GM11168 (cell line): ENCODE measurements at regions not wholly inside any gene's neighbourhood (a gene's known extent, or its start where the extent isn't known, plus 50 kb on each side); places are given as distances from the start of the nearest gene placed in this dataset.

ENCODE experiments used
- in situ Hi-C: fragments of 300-500 bp; cut with MboI; formaldehyde crosslinking; loops from one replicate; pipeline ENCODE4 v1.12.0; 2022; ENCODE audit warnings: low sequenced_read_pairs; ENCODE audit not compliant: unreplicated experiment

GRCh38 chr4:13261486-13262257 lies 222.5 kb downstream of the RAB28 start:
- in situ Hi-C loops = no loop called here

DNA sequence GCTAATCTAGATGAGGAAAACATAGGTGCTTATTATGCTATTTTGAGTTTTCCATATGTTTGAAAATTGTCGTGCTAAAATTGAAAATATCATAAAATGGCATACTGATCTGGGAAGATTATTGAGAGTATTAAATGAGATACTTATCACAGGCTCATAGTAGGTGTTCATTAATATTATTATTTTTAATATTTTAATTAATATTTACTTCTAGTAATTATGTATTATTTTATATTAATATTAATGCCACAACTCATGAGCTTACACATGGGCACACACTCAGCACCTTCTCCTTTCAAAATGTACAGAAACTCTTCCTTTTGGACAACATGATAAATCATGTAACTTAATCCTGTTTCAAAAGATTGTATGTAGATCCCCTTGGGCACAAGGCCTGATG lies 223.6 kb downstream of the RAB28 start:
- in situ Hi-C loops = no loop called here

DNA sequence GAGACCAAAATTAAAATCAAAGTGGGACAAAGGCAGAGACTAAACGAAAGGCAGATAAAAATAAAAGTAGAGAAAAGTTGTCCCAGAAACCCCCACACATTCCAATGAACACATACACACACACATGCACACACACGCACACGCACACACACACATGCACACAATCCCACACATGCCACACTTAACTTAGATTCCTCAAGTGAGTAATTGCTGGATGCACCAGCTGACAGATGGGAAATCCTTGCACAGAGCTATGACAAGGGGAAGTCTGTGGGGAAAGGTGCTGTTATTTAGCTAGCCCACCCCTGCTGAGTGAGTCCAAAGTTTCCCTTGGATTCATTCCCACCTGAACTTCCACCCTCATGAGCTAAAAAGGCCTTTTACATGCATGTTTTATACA lies 233.9 kb downstream of the RAB28 start:
- in situ Hi-C loops = no loop called here

GRCh38 chr4:13248621-13249298 lies 235.4 kb downstream of the RAB28 start:
- in situ Hi-C loops = no loop called here

GRCh38 chr4:13246107-13246506 lies 238.0 kb downstream of the RAB28 start:
- in situ Hi-C loops = no loop called here

DNA sequence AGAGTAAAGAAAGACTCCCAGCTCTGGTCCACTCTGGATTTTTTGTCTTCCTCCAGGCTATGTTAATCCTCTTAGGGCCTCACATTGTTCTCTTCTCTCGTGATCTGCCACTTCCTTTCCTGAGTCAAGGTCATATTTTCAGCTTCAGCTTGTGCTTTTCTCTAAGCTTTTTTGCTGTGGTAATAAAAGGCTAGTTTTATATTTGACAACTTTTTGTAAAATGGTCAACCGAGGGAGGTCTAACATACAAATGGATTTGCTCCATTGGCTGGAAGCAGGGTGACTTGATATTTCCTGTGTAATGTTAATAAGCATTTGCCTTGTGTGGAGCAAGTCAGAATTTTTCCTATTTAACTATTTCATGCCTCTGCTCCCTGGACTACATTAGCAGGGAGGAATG lies 239.7 kb downstream of the RAB28 start:
- in situ Hi-C loops = no loop called here

DNA sequence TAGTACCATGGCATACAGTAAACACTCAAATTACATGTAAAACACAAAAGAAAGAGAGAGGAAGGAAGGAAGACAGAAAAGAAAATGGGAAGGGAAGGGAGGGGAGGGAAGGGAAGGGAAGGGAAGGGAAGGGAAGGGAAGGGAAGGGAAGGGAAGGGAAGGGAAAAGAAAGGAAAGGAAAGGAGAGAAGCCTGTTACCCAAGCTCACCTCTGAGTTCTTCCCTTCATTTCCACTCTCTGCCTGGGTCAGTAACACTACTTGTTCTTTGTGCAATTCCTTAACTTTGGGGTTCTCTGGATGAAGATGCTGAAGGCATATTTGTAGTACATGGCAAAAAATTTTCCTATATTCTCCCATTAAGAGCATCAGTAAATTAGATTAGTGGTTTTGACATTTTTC lies 241.0 kb downstream of the RAB28 start:
- in situ Hi-C loops = no loop called here

DNA sequence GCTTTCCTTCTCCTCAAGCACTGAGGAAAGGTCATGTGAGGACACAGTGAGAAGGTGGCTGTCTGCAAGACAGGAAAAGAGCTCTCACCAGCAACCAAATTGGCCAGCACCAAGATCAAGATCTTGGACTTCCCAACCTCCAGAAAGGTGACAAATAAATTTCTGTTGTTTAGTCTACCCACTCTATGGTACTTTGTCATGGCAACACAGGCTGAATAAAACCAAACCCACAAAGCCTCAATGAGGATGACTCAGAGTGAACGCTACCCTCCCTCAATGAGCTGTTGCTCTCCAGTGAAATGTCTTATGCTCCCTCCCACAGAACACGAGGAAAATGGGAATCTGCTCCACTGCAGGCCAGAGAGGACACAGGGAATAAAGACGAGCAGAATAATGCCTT lies 244.1 kb downstream of the RAB28 start:
- in situ Hi-C loops = no loop called here

GRCh38 chr4:13238936-13239335 lies 245.2 kb downstream of the RAB28 start:
- in situ Hi-C loops = no loop called here

DNA sequence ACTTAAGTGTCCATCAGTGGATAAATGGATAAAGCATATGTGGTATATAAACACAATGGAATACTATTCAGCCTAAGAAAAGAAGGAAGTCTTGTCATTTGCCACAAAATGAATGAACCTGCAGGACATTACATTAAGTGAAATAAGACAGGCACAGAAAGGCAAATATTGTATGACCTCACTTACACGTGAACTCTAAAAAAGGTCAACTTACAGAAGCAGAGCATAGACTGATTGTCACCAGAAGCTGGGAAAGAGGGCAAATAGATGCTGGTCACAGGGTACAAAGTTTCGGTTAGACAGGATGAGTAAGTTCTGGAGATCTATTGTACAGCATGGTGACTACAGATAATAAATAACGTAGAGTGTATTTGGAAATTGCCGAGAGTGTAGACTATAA lies 247.7 kb downstream of the RAB28 start:
- in situ Hi-C loops = no loop called here

DNA sequence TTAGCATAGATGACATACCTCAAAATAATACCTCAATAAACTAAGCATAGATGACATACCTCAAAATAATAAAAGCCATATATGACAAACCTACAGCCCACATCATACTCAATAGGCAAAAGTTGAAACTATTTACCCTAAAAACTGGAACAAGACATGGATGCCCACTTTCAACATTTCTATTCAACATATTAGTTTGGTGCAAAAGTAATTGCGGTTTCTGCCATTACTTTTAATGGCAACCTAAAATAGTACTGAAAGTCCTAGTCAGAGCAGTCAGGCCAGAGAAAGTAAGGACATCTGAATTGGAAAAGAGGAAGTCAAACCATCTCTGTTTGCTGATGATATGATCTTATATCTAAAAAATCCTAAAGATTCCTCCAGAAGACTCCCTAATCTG lies 250.4 kb downstream of the RAB28 start:
- in situ Hi-C loops = no loop called here

DNA sequence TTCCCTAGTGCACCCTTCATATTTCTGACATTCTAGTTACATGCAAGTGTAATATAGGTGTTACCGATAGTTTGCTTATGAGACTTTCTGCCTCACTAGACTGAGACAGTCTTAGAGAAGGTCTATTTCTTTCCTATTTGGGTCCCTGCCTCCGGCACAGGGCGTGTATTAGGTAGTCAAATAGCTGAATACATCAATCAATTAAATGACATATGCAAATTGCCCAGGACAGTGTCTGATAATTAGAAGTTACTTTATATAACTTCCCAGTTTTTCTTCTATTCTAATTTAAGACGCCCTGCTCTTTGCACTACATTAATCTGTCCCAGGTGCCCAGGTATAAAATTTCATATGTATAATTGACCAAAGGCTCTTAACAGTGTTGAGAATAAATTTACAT lies 264.2 kb downstream of the RAB28 start:
- in situ Hi-C loops = no loop called here

DNA sequence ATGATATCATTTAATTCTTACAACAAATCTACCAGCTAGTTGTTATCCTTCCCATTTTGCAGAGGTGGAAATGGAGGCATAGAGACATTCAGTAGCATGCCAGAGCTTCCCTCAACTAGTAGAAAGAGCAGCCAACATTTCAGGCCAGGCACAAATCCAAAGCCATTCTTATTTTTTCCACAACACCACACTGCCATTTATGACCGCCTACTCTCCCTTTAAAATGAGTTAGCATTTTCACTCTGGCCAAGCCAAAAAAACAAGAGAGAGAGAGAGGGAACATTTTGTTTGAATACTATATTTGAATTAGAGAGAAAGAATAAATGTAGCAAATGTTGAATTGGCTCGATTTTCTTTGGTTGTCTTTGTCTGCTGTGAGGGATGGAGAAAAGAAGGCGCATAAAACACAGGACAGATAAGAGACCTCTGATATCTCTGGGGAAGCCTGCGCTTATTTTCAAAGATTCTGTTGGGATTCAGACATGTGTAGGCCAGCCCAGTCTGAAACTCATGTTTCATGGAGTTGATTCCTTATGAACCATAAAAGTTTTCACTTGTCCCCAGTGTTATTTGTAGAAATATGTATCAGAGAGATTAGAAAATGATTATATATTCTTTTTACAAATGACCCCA lies 265.7 kb downstream of the RAB28 start:
- in situ Hi-C loops = no loop called here

DNA sequence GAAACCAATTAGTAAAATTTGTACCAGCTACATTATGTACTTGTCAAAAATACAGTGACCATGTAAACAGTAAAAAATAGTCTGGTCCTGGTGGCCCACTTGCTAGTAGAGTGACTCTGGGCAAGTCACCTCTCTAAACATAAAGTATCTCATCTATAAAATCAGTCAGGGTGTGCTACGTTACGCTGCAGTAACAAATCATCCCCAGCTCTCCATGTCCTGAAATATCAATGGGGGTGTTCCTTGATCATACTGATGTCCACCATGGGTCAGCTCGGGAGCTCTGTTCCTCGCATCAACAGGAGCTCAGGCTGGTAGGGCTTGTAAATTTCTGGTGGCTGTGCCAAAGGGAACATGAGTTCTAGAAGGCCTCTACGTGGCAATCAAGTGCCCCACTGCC lies 268.6 kb downstream of the RAB28 start:
- in situ Hi-C loops = no loop called here

- in situ Hi-C loops = no loop called here
Observed at GRCh38 chr4:13212936-13213335, 271.2 kb downstream of the RAB28 start.

DNA sequence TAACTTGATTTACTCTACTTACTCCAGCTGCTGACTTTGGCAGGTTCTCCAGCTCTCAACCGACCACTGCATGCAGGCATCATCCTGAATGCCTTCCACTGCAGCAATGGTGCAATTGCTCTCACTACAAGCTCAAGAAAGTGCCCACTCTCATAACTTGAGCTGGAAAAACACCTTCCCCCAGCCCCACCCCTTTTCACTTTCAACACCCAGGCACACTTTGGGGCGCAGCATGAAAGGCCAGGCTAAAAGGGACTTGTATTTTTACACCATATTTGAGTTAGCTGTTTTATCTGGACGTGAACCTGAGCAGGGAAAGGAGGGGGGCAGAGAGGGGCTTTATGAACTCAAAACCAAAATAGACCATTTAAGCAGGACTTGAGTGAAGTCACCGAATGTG lies 274.5 kb downstream of the RAB28 start:
- in situ Hi-C loops = no loop called here

- in situ Hi-C loops = no loop called here
Observed at GRCh38 chr4:13208558-13209193, 275.5 kb downstream of the RAB28 start.

DNA sequence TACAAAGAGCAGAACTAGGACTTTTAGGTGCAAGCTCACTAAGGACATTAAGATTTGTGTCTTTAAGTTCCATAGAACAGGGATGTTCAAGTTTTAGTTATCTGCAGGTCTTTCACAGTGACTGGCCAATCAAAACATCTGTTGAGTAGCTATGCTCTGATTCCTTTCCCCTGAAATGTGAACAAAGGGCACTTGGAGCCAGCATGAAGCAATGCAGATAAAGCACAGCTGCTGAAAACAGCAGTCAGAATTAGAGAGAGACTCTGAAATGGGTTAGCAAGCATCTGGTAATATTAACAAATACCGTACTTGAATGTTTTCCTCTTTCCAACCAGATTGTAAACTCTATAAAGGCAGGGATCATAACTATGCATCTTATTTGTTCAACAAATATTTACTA lies 276.9 kb downstream of the RAB28 start:
- in situ Hi-C loops = no loop called here

DNA sequence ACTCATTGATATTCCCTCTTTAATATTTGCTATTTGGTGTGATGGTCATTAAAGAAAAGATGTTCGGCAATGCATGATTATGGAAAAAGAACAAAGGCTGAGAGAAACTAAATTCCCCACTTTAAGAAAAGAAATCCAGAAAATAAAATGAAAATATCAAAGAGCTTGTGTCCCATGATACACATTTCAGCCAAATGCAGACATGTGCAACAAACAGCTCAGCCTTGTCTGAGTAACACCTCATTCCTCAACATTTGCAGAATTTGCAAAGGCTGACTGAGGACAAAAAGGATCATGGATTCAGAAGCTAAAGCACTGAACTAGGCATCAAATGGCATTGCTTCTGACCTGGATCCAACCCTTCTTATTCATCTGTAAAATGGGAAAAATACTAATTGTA lies 281.0 kb downstream of the RAB28 start:
- in situ Hi-C loops = no loop called here

GRCh38 chr4:13202701-13203100 lies 281.4 kb downstream of the RAB28 start:
- in situ Hi-C loops = no loop called here

- in situ Hi-C loops = no loop called here
Observed at GRCh38 chr4:13201241-13201640, 282.9 kb downstream of the RAB28 start.
